WTC11 (cell line): ENCODE measurements at regions not wholly inside any gene's neighbourhood (a gene's known extent, or its start where the extent isn't known, plus 50 kb on each side); places are given as distances from the start of the nearest gene placed in this dataset.

Experiments
- ATAC-seq: fragments of 200-7000 bp; cut with Tn5 transposase; 2 replicates; pipeline ENCODE4 v1.10.0; 2021; ENCODE audit warnings: mild to moderate bottlenecking, moderate library complexity
- CTCF ChIA-PET: fragments of 300-600 bp; sonication (Branson Sonifier 250); formaldehyde crosslinking; loops from one replicate; lab custom pipeline; 2021; ENCODE audit warnings: antibody characterized with exemption; lab: Charles Lee
- POLR2A ChIA-PET: fragments of 350-600 bp; sonication (Branson Sonifier 250); formaldehyde crosslinking; loops from one replicate; lab custom pipeline; 2021; ENCODE audit warnings: antibody characterized with exemption; lab: Charles Lee
- DNase-seq: peaks from one replicate; pipeline ENCODE4 v3.0.0; 2021; ENCODE audit warnings: low spot score
- H3K27ac Mint-ChIP-seq: 2 replicates; pipeline ENCODE4 v1.8.0; 2021; ENCODE audit warnings: mixed read lengths
- H3K27me3 Mint-ChIP-seq: 2 replicates; pipeline ENCODE4 v1.8.0; 2021; ENCODE audit warnings: low read depth, mild to moderate bottlenecking, moderate library complexity, mixed read lengths
- H3K36me3 Mint-ChIP-seq: 2 replicates; pipeline ENCODE4 v1.8.0; 2021; ENCODE audit warnings: mixed read lengths
- H3K4me1 Mint-ChIP-seq: 2 replicates; pipeline ENCODE4 v1.8.0; 2022; ENCODE audit warnings: mixed read lengths
- H3K4me3 Mint-ChIP-seq: 2 replicates; pipeline ENCODE4 v1.8.0; 2021; ENCODE audit warnings: mild to moderate bottlenecking, moderate library complexity, mixed read lengths
- H3K9me3 Mint-ChIP-seq: 2 replicates; pipeline ENCODE4 v1.8.0; 2021; ENCODE audit warnings: mixed read lengths
- CREB1 ChIP-seq: sonication (generic); formaldehyde crosslinking; IDR thresholded peaks from 2 replicates; pipeline ENCODE4 v1.8.0; 2023; ENCODE audit warnings: mild to moderate bottlenecking, missing genetic modification reagents
- ELF4 ChIP-seq: sonication (generic); formaldehyde crosslinking; IDR thresholded peaks from 2 replicates; pipeline ENCODE4 v1.8.1; 2022; ENCODE audit warnings: low read depth, mild to moderate bottlenecking, moderate library complexity, missing genetic modification reagents
- EMX1 ChIP-seq: fragments of 250-450 bp; sonication (Bioruptor Pico); IDR thresholded peaks from 2 replicates; pipeline ENCODE4 v1.8.0; 2021; ENCODE audit warnings: mild to moderate bottlenecking
- ESRRA ChIP-seq: sonication (generic); formaldehyde crosslinking; IDR thresholded peaks from 2 replicates; pipeline ENCODE4 v1.8.1; 2022; ENCODE audit warnings: mild to moderate bottlenecking, missing genetic modification reagents, borderline replicate concordance
- FOXP1 ChIP-seq: sonication (generic); formaldehyde crosslinking; IDR thresholded peaks from 2 replicates; pipeline ENCODE4 v1.8.0; 2022; ENCODE audit warnings: missing genetic modification reagents, mild to moderate bottlenecking, moderate library complexity, borderline replicate concordance
- NR2C2 ChIP-seq: sonication (generic); formaldehyde crosslinking; IDR thresholded peaks from 2 replicates; pipeline ENCODE4 v1.8.0; 2022; ENCODE audit warnings: mild to moderate bottlenecking, missing genetic modification reagents
- OVOL2 ChIP-seq: fragments of 250-450 bp; sonication (Bioruptor Pico); IDR thresholded peaks from 2 replicates; pipeline ENCODE4 v1.9.0; 2021; ENCODE audit warnings: mild to moderate bottlenecking, borderline replicate concordance
- SP1 ChIP-seq: sonication (generic); formaldehyde crosslinking; conservative IDR thresholded peaks from 2 replicates; pipeline ENCODE4 v1.8.1; 2022; ENCODE audit warnings: missing genetic modification reagents
- TEAD4 ChIP-seq: sonication (generic); formaldehyde crosslinking; IDR thresholded peaks from 2 replicates; pipeline ENCODE4 v1.8.0; 2022; ENCODE audit warnings: mild to moderate bottlenecking, missing genetic modification reagents
- ZBTB21 ChIP-seq: sonication (generic); formaldehyde crosslinking; IDR thresholded peaks from 2 replicates; pipeline ENCODE4 v1.8.1; 2023; ENCODE audit warnings: mild to moderate bottlenecking, missing genetic modification reagents, borderline replicate concordance
- ZNF423 ChIP-seq: fragments of 250-450 bp; sonication (Bioruptor Pico); IDR thresholded peaks from 2 replicates; pipeline ENCODE4 v2.1.2; 2022; ENCODE audit warnings: mild to moderate bottlenecking, moderate library complexity
- ZNF671 ChIP-seq: fragments of 250-450 bp; sonication (Bioruptor Pico); IDR thresholded peaks from 2 replicates; pipeline ENCODE4 v1.8.0; 2021; ENCODE audit warnings: mild to moderate bottlenecking
- TF ChIP-seq, protein P1 (sequence below): fragments of 250-450 bp; sonication (Bioruptor Pico); IDR thresholded peaks from 2 replicates; pipeline ENCODE4 v1.9.0; 2021; ENCODE audit warnings: mild to moderate bottlenecking, borderline replicate concordance
- TF ChIP-seq, protein P2 (sequence below): sonication (generic); formaldehyde crosslinking; IDR thresholded peaks from 2 replicates; pipeline ENCODE4 v1.8.1; 2023; ENCODE audit warnings: mild to moderate bottlenecking, missing genetic modification reagents, moderate library complexity
- TF ChIP-seq, protein P3 (sequence below): sonication (generic); formaldehyde crosslinking; IDR thresholded peaks from 2 replicates; pipeline ENCODE4 v1.8.0; 2023; ENCODE audit warnings: mild to moderate bottlenecking, missing genetic modification reagents
- TF ChIP-seq, protein P4 (sequence below): sonication (generic); formaldehyde crosslinking; IDR thresholded peaks from 2 replicates; pipeline ENCODE4 v1.8.1; 2022; ENCODE audit warnings: mild to moderate bottlenecking, missing genetic modification reagents, moderate library complexity, borderline replicate concordance
- TF ChIP-seq, protein P5 (sequence below): sonication (generic); formaldehyde crosslinking; IDR thresholded peaks from 2 replicates; pipeline ENCODE4 v1.8.1; 2023; ENCODE audit warnings: mild to moderate bottlenecking, missing genetic modification reagents
- TF ChIP-seq, protein P6 (sequence below): fragments of 250-450 bp; sonication (Bioruptor Pico); IDR thresholded peaks from 2 replicates; pipeline ENCODE4 v1.8.0; 2021; ENCODE audit warnings: mild to moderate bottlenecking

DNA sequence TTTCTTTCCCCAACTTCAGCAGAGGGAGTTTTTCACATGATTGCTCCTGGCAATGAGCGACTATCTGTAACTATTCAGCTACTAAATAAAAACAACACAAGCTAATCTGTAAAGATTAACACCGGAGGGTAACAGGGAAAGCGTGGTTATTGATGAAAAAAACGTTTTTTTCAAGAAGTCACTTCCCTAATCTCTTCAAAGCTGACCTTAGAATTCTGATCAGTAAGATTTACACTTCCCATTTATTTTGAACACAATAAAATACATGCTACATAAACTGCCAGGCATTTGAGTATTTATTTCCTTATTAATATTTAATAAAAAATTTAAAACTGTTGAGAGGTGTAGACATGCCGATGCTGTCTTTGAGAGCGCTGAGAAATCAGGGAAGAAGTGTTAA lies 207.4 kb upstream of the HDAC4 start (continued):
- TF ChIP-seq, protein P1, sequence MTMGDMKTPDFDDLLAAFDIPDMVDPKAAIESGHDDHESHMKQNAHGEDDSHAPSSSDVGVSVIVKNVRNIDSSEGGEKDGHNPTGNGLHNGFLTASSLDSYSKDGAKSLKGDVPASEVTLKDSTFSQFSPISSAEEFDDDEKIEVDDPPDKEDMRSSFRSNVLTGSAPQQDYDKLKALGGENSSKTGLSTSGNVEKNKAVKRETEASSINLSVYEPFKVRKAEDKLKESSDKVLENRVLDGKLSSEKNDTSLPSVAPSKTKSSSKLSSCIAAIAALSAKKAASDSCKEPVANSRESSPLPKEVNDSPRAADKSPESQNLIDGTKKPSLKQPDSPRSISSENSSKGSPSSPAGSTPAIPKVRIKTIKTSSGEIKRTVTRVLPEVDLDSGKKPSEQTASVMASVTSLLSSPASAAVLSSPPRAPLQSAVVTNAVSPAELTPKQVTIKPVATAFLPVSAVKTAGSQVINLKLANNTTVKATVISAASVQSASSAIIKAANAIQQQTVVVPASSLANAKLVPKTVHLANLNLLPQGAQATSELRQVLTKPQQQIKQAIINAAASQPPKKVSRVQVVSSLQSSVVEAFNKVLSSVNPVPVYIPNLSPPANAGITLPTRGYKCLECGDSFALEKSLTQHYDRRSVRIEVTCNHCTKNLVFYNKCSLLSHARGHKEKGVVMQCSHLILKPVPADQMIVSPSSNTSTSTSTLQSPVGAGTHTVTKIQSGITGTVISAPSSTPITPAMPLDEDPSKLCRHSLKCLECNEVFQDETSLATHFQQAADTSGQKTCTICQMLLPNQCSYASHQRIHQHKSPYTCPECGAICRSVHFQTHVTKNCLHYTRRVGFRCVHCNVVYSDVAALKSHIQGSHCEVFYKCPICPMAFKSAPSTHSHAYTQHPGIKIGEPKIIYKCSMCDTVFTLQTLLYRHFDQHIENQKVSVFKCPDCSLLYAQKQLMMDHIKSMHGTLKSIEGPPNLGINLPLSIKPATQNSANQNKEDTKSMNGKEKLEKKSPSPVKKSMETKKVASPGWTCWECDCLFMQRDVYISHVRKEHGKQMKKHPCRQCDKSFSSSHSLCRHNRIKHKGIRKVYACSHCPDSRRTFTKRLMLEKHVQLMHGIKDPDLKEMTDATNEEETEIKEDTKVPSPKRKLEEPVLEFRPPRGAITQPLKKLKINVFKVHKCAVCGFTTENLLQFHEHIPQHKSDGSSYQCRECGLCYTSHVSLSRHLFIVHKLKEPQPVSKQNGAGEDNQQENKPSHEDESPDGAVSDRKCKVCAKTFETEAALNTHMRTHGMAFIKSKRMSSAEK (CRISPR knock-in tag) = no peak
- TF ChIP-seq, protein P2, sequence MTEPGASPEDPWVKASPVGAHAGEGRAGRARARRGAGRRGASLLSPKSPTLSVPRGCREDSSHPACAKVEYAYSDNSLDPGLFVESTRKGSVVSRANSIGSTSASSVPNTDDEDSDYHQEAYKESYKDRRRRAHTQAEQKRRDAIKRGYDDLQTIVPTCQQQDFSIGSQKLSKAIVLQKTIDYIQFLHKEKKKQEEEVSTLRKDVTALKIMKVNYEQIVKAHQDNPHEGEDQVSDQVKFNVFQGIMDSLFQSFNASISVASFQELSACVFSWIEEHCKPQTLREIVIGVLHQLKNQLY = no peak
- TF ChIP-seq NR2C2 (CRISPR knock-in tag) = no peak
- TF ChIP-seq ZNF423 (CRISPR knock-in tag) = no peak
- TF ChIP-seq OVOL2 (CRISPR knock-in tag) = no peak
- TF ChIP-seq, protein P3, sequence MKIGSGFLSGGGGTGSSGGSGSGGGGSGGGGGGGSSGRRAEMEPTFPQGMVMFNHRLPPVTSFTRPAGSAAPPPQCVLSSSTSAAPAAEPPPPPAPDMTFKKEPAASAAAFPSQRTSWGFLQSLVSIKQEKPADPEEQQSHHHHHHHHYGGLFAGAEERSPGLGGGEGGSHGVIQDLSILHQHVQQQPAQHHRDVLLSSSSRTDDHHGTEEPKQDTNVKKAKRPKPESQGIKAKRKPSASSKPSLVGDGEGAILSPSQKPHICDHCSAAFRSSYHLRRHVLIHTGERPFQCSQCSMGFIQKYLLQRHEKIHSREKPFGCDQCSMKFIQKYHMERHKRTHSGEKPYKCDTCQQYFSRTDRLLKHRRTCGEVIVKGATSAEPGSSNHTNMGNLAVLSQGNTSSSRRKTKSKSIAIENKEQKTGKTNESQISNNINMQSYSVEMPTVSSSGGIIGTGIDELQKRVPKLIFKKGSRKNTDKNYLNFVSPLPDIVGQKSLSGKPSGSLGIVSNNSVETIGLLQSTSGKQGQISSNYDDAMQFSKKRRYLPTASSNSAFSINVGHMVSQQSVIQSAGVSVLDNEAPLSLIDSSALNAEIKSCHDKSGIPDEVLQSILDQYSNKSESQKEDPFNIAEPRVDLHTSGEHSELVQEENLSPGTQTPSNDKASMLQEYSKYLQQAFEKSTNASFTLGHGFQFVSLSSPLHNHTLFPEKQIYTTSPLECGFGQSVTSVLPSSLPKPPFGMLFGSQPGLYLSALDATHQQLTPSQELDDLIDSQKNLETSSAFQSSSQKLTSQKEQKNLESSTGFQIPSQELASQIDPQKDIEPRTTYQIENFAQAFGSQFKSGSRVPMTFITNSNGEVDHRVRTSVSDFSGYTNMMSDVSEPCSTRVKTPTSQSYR (CRISPR knock-in tag) = no peak
- TF ChIP-seq, protein P4, sequence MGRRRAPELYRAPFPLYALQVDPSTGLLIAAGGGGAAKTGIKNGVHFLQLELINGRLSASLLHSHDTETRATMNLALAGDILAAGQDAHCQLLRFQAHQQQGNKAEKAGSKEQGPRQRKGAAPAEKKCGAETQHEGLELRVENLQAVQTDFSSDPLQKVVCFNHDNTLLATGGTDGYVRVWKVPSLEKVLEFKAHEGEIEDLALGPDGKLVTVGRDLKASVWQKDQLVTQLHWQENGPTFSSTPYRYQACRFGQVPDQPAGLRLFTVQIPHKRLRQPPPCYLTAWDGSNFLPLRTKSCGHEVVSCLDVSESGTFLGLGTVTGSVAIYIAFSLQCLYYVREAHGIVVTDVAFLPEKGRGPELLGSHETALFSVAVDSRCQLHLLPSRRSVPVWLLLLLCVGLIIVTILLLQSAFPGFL = no peak

DNA sequence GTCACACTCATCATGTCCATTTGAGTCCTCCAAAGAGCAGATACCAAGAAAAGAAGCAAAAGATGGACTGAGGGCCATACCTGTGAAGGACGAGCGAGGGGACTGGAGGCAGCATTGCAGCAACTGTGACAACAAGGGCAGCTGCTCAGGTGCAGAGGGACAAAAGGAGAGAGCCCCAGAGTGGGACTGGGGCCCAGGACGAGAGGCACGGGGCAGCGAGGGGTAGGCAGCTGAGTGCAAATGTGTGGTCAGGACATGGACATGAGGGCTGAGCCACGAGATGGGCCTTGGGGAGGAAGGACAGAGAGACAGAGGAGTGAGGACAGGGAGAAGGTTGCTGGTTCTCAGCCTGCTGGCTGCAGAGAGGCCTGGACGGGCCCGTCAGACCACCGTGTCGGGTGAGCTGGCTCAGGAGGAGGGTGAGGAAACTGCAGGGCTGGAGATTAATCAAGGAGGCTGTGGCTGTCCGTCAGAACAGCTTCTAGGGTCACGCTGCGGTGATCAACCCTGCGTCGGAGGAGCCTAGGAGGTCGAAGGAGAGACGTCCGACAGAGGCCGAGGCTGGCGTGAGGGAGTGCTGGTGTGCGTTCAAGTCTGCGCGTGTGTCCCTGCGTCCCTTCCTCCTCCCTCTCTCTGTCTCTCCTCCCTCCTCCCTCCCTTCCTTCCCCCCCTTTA lies 206.8 kb upstream of the HDAC4 start:
- DNase-seq = no peak
- 0 out of 2 replicates have a peak, but pooled peaks cover 6% of the 10 kb centered on the region for H3K9me3 Mint-ChIP-seq
- no peak overlapping the region for H3K27ac Mint-ChIP-seq
- TF ChIP-seq TEAD4 (no peak), SP1 (CRISPR knock-in tag) (no peak), ZBTB21 (CRISPR knock-in tag) (no peak), FOXP1 (CRISPR knock-in tag) (no peak)
- TF ChIP-seq, all 79 proteins: peak for 0
- ChIA-PET POLR2A (interaction anchor here (0.5 kb wide), 1 partner anchor 10 kb away, joined by 3 read pairs; no protein-coding TSS in a partner anchor), CTCF (no interaction called here)
- H3K4me1 Mint-ChIP-seq = peaks cover 4% of the 10 kb centered on the region
- H3K4me3 Mint-ChIP-seq = no peak overlapping the region
- no peak for ATAC-seq
- no peaks in the 10 kb centered on the region; the same call in 1 of the 2 replicates for H3K27me3 Mint-ChIP-seq
- no peaks in the 10 kb centered on the region for H3K36me3 Mint-ChIP-seq

DNA sequence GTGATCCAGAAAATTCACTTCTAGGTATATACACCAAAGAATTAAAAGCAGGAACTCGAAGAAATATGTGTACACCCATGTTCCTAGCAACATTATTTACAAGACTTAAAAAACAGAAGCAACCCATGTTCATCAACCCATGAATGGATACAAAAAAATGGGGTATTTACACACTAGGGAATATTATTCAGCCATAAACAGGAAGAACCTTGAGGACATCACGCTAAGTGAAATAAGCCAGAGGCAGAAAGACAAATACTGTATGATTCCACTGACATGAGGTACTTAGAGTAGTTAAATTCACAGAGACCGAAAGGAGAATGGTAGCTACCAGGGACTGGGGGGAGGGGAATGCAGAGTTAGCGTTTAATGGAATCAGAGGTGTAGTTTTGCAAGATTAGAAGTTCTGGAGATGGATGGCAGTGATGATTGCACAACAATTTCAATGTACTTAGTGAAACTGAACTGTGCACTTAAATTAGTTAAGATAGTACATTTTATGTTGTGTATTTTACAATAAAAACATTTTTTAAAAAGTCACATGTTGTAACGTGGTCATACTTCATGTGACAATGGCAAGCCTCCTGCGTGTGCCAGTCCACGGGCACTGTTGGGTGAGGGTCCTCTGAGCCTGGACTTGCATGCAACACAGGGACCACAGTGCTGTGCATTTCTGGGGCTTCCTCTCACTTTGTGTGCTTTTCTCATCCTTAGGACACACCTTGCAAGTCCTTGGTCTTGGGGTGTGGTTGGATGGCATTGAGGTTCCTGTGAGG lies 206.1 kb upstream of the HDAC4 start:
- Mint-ChIP-seq H3K9me3 (0 out of 2 replicates have a peak, but pooled peaks cover 6% of the 10 kb centered on the region), H3K27me3 (no peaks in the 10 kb centered on the region; the same call in 1 of the 2 replicates), H3K4me3 (no peak overlapping the region), H3K36me3 (no peaks in the 10 kb centered on the region), H3K27ac (no peak overlapping the region), H3K4me1 (peaks cover 9% of the 10 kb centered on the region)
- ChIA-PET POLR2A (no interaction called here), CTCF (no interaction called here)
- no peak for DNase-seq
- no peak for ATAC-seq
- TF ChIP-seq CREB1 (no peak), ZNF671 (CRISPR knock-in tag) (no peak), ESRRA (CRISPR knock-in tag) (no peak), EMX1 (no peak), ELF4 (no peak)
- TF ChIP-seq, protein P5, sequence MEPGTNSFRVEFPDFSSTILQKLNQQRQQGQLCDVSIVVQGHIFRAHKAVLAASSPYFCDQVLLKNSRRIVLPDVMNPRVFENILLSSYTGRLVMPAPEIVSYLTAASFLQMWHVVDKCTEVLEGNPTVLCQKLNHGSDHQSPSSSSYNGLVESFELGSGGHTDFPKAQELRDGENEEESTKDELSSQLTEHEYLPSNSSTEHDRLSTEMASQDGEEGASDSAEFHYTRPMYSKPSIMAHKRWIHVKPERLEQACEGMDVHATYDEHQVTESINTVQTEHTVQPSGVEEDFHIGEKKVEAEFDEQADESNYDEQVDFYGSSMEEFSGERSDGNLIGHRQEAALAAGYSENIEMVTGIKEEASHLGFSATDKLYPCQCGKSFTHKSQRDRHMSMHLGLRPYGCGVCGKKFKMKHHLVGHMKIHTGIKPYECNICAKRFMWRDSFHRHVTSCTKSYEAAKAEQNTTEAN = no peak
- TF ChIP-seq, protein P6, sequence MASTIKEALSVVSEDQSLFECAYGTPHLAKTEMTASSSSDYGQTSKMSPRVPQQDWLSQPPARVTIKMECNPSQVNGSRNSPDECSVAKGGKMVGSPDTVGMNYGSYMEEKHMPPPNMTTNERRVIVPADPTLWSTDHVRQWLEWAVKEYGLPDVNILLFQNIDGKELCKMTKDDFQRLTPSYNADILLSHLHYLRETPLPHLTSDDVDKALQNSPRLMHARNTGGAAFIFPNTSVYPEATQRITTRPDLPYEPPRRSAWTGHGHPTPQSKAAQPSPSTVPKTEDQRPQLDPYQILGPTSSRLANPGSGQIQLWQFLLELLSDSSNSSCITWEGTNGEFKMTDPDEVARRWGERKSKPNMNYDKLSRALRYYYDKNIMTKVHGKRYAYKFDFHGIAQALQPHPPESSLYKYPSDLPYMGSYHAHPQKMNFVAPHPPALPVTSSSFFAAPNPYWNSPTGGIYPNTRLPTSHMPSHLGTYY (CRISPR knock-in tag) = no peak
- TF ChIP-seq, all 79 proteins: peak for 0
